DND-41 (cell line): ENCODE measurements at regions not wholly inside any gene's neighbourhood (a gene's known extent, or its start where the extent isn't known, plus 50 kb on each side); places are given as distances from the start of the nearest gene placed in this dataset.

Experiments used
- ATAC-seq: fragments of 200-7000 bp; cut with Tn5 transposase; 3 replicates; pipeline ENCODE4 v1.9.1; 2021; ENCODE audit warnings: low read depth; ENCODE audit not compliant: insufficient read depth
- DNase-seq: peaks from one replicate; pipeline ENCODE4 v3.0.0-alpha.2; 2020
- H2AFZ ChIP-seq: 2 replicates; pipeline ENCODE4 v1.6.0; 2012; ENCODE audit warnings: low read depth, low read length
- H3K27ac ChIP-seq: 2 replicates; pipeline ENCODE4 v1.5.1; 2012; ENCODE audit warnings: low read length, inconsistent platforms
- H3K27me3 ChIP-seq: fragments of 200-600 bp; sonication (generic); 2 replicates; pipeline ENCODE4 v1.6.0; 2012; ENCODE audit warnings: low read length, mild to moderate bottlenecking, inconsistent platforms; ENCODE audit not compliant: insufficient read depth, poor library complexity
- H3K36me3 ChIP-seq: 2 replicates; pipeline ENCODE4 v1.5.1; 2012; ENCODE audit warnings: low read length, inconsistent platforms; ENCODE audit not compliant: insufficient read depth
- H3K4me1 ChIP-seq: 2 replicates; pipeline ENCODE4 v1.5.1; 2012; ENCODE audit warnings: mild to moderate bottlenecking, low read length; ENCODE audit not compliant: insufficient read depth
- H3K4me2 ChIP-seq: 2 replicates; pipeline ENCODE4 v1.6.0; 2012; ENCODE audit warnings: mild to moderate bottlenecking, moderate library complexity, low read length, inconsistent platforms; ENCODE audit not compliant: insufficient read depth
- H3K4me3 ChIP-seq, 2 experiments: fragments of 200-600 bp in 1 of 2; shearing (Covaris generic) in 1 of 2; 2 replicates each; pipeline ENCODE4 v1.5.1; 2012 to 2016; ENCODE audit warnings: inconsistent platforms in 2 of 2, low read length in 2 of 2, mild to moderate bottlenecking in 2 of 2, low read depth in 1 of 2, moderate library complexity in 1 of 2
- H3K79me2 ChIP-seq: 2 replicates; pipeline ENCODE4 v1.6.0; 2012; ENCODE audit warnings: low read length, inconsistent platforms; ENCODE audit not compliant: insufficient read depth
- H3K9ac ChIP-seq: 2 replicates; pipeline ENCODE4 v1.6.0; 2012; ENCODE audit warnings: low read depth, mild to moderate bottlenecking, inconsistent platforms, low read length, moderate library complexity
- H3K9me3 ChIP-seq: 2 replicates; pipeline ENCODE4 v1.5.1; 2012; ENCODE audit warnings: low read length, moderate library complexity, mild to moderate bottlenecking, inconsistent platforms; ENCODE audit not compliant: insufficient read depth, severe bottlenecking
- H4K20me1 ChIP-seq: 2 replicates; pipeline ENCODE4 v1.6.0; 2012; ENCODE audit warnings: low read length; ENCODE audit not compliant: insufficient read depth
- CTCF ChIP-seq: IDR thresholded peaks from 2 replicates; pipeline ENCODE4 v1.5.1; 2012; ENCODE audit warnings: borderline replicate concordance, low read length, moderate library complexity, mild to moderate bottlenecking; ENCODE audit not compliant: poor library complexity, severe bottlenecking; ENCODE audit errors: extremely low read depth
- EZH2 ChIP-seq: IDR thresholded peaks from 3 replicates; pipeline ENCODE4 v1.6.1; 2012; ENCODE audit warnings: borderline replicate concordance, low read depth, mild to moderate bottlenecking, moderate library complexity, low read length, inconsistent platforms; ENCODE audit not compliant: severe bottlenecking

- Histone ChIP-seq H3K4me2 (no peak overlapping the region), H3K9me3 (no peaks in the 10 kb centered on the region), H3K4me1 (no peaks in the 10 kb centered on the region), H3K79me2 (no peaks in the 10 kb centered on the region), H3K36me3 (no peaks in the 10 kb centered on the region), H3K9ac (no peak overlapping the region), H2AFZ (no peak overlapping the region), H3K27ac (no peak overlapping the region), H3K27me3 (no peaks in the 10 kb centered on the region), H4K20me1 (no peaks in the 10 kb centered on the region), H3K4me3 (no peak overlapping the region)
- TF ChIP-seq CTCF (no peak), EZH2 (no peak)
- ATAC-seq (no peak), DNase-seq (no peak)
Observed at GRCh38 chr4:134585972-134586371, 384.4 kb upstream of the PABPC4L start.

- Histone ChIP-seq H3K4me3 (no peak overlapping the region), H3K27ac (no peak overlapping the region), H3K27me3 (no peaks in the 10 kb centered on the region), H3K9me3 (peaks cover 3% of the 10 kb centered on the region), H3K79me2 (no peaks in the 10 kb centered on the region), H2AFZ (no peak overlapping the region), H3K36me3 (no peaks in the 10 kb centered on the region), H3K4me2 (no peak overlapping the region), H4K20me1 (no peaks in the 10 kb centered on the region), H3K4me1 (no peaks in the 10 kb centered on the region), H3K9ac (no peak overlapping the region)
- TF ChIP-seq CTCF (no peak), EZH2 (no peak)
- DNase-seq: no peak
- ATAC-seq: no peak
Observed at GRCh38 chr4:134567461-134567860, 365.9 kb upstream of the PABPC4L start.

- Histone ChIP-seq H2AFZ (peak overlapping the region; percentile 33; the same call in 1 of the 2 replicates), H3K27ac (no peak overlapping the region), H3K4me1 (no peaks in the 10 kb centered on the region), H3K4me3 (no peak overlapping the region), H4K20me1 (no peaks in the 10 kb centered on the region), H3K79me2 (no peaks in the 10 kb centered on the region), H3K36me3 (no peaks in the 10 kb centered on the region), H3K27me3 (no peaks in the 10 kb centered on the region), H3K4me2 (no peak overlapping the region), H3K9me3 (no peaks in the 10 kb centered on the region), H3K9ac (no peak overlapping the region)
- DNase-seq (no peak), ATAC-seq (no peak)
- no peak for TF ChIP-seq CTCF
- no peak for TF ChIP-seq EZH2
Observed at GRCh38 chr4:134560728-134561127, 359.1 kb upstream of the PABPC4L start.

GRCh38 chr4:134552063-134552462 is 350.5 kb upstream of the PABPC4L start:
- Histone ChIP-seq H3K4me2 (no peak overlapping the region), H4K20me1 (no peaks in the 10 kb centered on the region), H3K36me3 (no peaks in the 10 kb centered on the region), H3K27ac (no peak overlapping the region), H3K4me1 (no peaks in the 10 kb centered on the region), H3K4me3 (no peak overlapping the region), H3K9me3 (peaks cover 15% of the 10 kb centered on the region), H3K27me3 (no peaks in the 10 kb centered on the region), H3K79me2 (no peaks in the 10 kb centered on the region), H2AFZ (no peak overlapping the region), H3K9ac (no peak overlapping the region)
- DNase-seq (no peak), ATAC-seq (no peak)
- TF ChIP-seq EZH2 (no peak), CTCF (no peak)
